A549 (cell line): ENCODE measurements at regions not wholly inside any gene's neighbourhood (a gene's known extent, or its start where the extent isn't known, plus 50 kb on each side); places are given as distances from the start of the nearest gene placed in this dataset.

Experiments used
- ATAC-seq, 2 experiments: fragments of 200-7000 bp in 1 of 2; fragments of >200 bp in 1 of 2; cut with Nextera tagmentation in 1 of 2; cut with Tn5 transposase in 1 of 2; 3 replicates each; pipeline versions ENCODE4 v1.8.0 to v1.9.1; 2018 to 2020; ENCODE audit warnings: mild to moderate bottlenecking in 1 of 2, moderate library complexity in 1 of 2
- CTCF ChIA-PET: fragments of 300-600 bp; sonication (Branson Sonifier 250); formaldehyde crosslinking; extraction: SDS; loops from one replicate; lab custom pipeline; 2021; ENCODE audit warnings: antibody characterized with exemption, inconsistent platforms; lab: Yijun Ruan, JAX
- POLR2A ChIA-PET: fragments of 350-600 bp; formaldehyde crosslinking; extraction: SDS; loops from one replicate; lab custom pipeline; 2021; ENCODE audit warnings: antibody characterized with exemption, inconsistent platforms; lab: Yijun Ruan, JAX
- DNase-seq, 2 experiments: peaks; one replicate each; pipeline versions ENCODE4 v3.0.0 to v3.0.0-alpha.2; 2011 to 2016; ENCODE audit warnings: low read depth in 1 of 2, low spot score in 1 of 2
- FAIRE-seq: peaks from 2 replicates; lab custom pipeline; 2011; peaks lifted over from hg19 to GRCh38; lab: Jason Lieb, UNC
- H3K27ac ChIP-seq, 2 experiments: fragments of >200 bp; sonication (Bioruptor Twin); formaldehyde crosslinking; 3 replicates each; pipeline ENCODE4 v1.5.1; 2016 to 2017
- H3K4me1 ChIP-seq: fragments of >200 bp; sonication (Bioruptor Twin); formaldehyde crosslinking; 3 replicates; pipeline ENCODE4 v1.6.1; 2016
- H3K4me2 ChIP-seq: fragments of >200 bp; sonication (Bioruptor Twin); formaldehyde crosslinking; 3 replicates; pipeline ENCODE4 v1.6.1; 2016
- H3K4me3 ChIP-seq: fragments of >200 bp; sonication (Bioruptor Twin); formaldehyde crosslinking; 3 replicates; pipeline ENCODE4 v1.5.1; 2016
- H3K9me3 ChIP-seq: fragments of >200 bp; sonication (Bioruptor Twin); formaldehyde crosslinking; 3 replicates; pipeline ENCODE4 v1.6.1; 2016
- CBX2 ChIP-seq: fragments of 200-600 bp; sonication (generic); IDR thresholded peaks from 2 replicates; pipeline ENCODE4 v1.6.1; 2016; ENCODE audit warnings: low read depth, mild to moderate bottlenecking, borderline replicate concordance
- CHD2 ChIP-seq: fragments of 150-350 bp; IDR thresholded peaks from 2 replicates; pipeline ENCODE4 v1.6.1; 2014; ENCODE audit warnings: low read length; ENCODE audit not compliant: partially characterized antibody
- EHF ChIP-seq: fragments of 250-450 bp; sonication (Bioruptor Pico); IDR thresholded peaks from 2 replicates; pipeline ENCODE4 v1.5.0; 2020; ENCODE audit warnings: mild to moderate bottlenecking
- EHMT2 ChIP-seq: fragments of 200-600 bp; sonication (generic); IDR thresholded peaks from 2 replicates; pipeline ENCODE4 v1.6.1; 2016; ENCODE audit warnings: antibody characterized with exemption, low read depth, mild to moderate bottlenecking, moderate library complexity
- HMGXB4 ChIP-seq: fragments of 250-450 bp; sonication (Bioruptor Pico); IDR thresholded peaks from 2 replicates; pipeline ENCODE4 v1.5.0; 2021; ENCODE audit warnings: mild to moderate bottlenecking, moderate library complexity, borderline replicate concordance
- JUN ChIP-seq, 2 experiments: fragments of >200 bp; sonication (Bioruptor Twin); formaldehyde crosslinking; IDR thresholded peaks; 2 replicates in 1 of 2; 3 replicates in 1 of 2; pipeline ENCODE4 v1.6.1; 2016 to 2017
- JUNB ChIP-seq: fragments of >200 bp; sonication (Bioruptor Twin); formaldehyde crosslinking; IDR thresholded peaks from 2 replicates; pipeline ENCODE4 v1.6.1; 2016
- MYC ChIP-seq: IDR thresholded peaks from 2 replicates; pipeline ENCODE4 v1.6.1; 2012; ENCODE audit warnings: mild to moderate bottlenecking, inconsistent platforms, low read length, improper control_type of control experiment, borderline replicate concordance
- NFE2L2 ChIP-seq: fragments of 150-350 bp; conservative IDR thresholded peaks from 2 replicates; pipeline ENCODE4 v1.6.1; 2014; ENCODE audit warnings: low read length
- NR3C1 ChIP-seq: fragments of >200 bp; sonication (Bioruptor Twin); formaldehyde crosslinking; IDR thresholded peaks from 3 replicates; pipeline ENCODE4 v1.6.1; 2017
- PBX3 ChIP-seq: IDR thresholded peaks from 2 replicates; pipeline ENCODE4 v1.6.1; 2012
- PHF8 ChIP-seq: fragments of 200-600 bp; sonication (generic); IDR thresholded peaks from 2 replicates; pipeline ENCODE4 v1.6.1; 2016; ENCODE audit warnings: low read depth, mild to moderate bottlenecking, antibody characterized with exemption, moderate library complexity, borderline replicate concordance
- RAD21 ChIP-seq, 2 experiments: fragments of >200 bp in 1 of 2; sonication (Bioruptor Twin) in 1 of 2; formaldehyde crosslinking in 1 of 2; IDR thresholded peaks in 1 of 2; conservative IDR thresholded peaks in 1 of 2; 2 replicates in 1 of 2; 3 replicates in 1 of 2; pipeline ENCODE4 v1.6.1; 2012 to 2018; ENCODE audit warnings: inconsistent platforms in 1 of 2
- REST ChIP-seq: fragments of 200-600 bp; sonication (generic); IDR thresholded peaks from 2 replicates; pipeline ENCODE4 v1.6.1; 2016; ENCODE audit warnings: antibody characterized with exemption, mild to moderate bottlenecking, moderate library complexity
- RFX5 ChIP-seq: fragments of 450-650 bp; IDR thresholded peaks from 2 replicates; pipeline ENCODE4 v1.7.1; 2014; ENCODE audit warnings: antibody characterized with exemption, mild to moderate bottlenecking, moderate library complexity
- SREBF2 ChIP-seq: fragments of 450-650 bp; IDR thresholded peaks from 2 replicates; pipeline ENCODE4 v1.6.1; 2014; ENCODE audit warnings: mild to moderate bottlenecking, moderate library complexity
- TFCP2L1 ChIP-seq: fragments of 250-450 bp; sonication (Bioruptor Pico); IDR thresholded peaks from 2 replicates; pipeline ENCODE4 v1.5.0; 2021; ENCODE audit warnings: mild to moderate bottlenecking
- ZC3H11A ChIP-seq: fragments of 450-650 bp; IDR thresholded peaks from 2 replicates; pipeline ENCODE4 v1.6.1; 2014; ENCODE audit warnings: antibody characterized with exemption, mild to moderate bottlenecking
- ZFP36 ChIP-seq: fragments of 450-650 bp; IDR thresholded peaks from 2 replicates; pipeline ENCODE4 v1.6.1; 2014; ENCODE audit warnings: borderline replicate concordance; ENCODE audit not compliant: partially characterized antibody
- ZSCAN20 ChIP-seq: fragments of 250-450 bp; sonication (Bioruptor Pico); IDR thresholded peaks from 2 replicates; pipeline ENCODE4 v1.8.0; 2022; ENCODE audit warnings: mild to moderate bottlenecking, moderate library complexity
- WGBS: methylation state at CpG from one replicate; pipeline ENCODE4 v1.1.6; 2017; ENCODE audit errors: missing lambda C conversion rate; 5-methylcytosine and 5-hydroxymethylcytosine counted together

GRCh38 chr11:91587131-91587530 lies 637.5 kb upstream of the FAT3 start:
- peaks cover 14% of the 10 kb centered on the region for H3K9me3 ChIP-seq
- CTCF ChIA-PET: interaction anchor here (1.3 to 1.7 kb wide), 2 partner anchors 10 kb away, joined by 3 to 4 read pairs; no protein-coding TSS in a partner anchor
- no peak for FAIRE-seq
- ATAC-seq: no peak
- no peak for DNase-seq
- no peaks in the 10 kb centered on the region for H3K4me1 ChIP-seq
- TF ChIP-seq JUNB (no peak), REST (no peak), RFX5 (no peak)
- H3K4me3 ChIP-seq: no peak overlapping the region
- POLR2A ChIA-PET: no interaction called here
- 88% methylated on average over 3 of the region's 3 CpGs for WGBS
- H3K4me2 ChIP-seq: no peak overlapping the region
- no peak overlapping the region for H3K27ac ChIP-seq

GRCh38 chr11:91585035-91585801 lies 639.4 kb upstream of the FAT3 start:
- Histone ChIP-seq H3K4me3 (no peak overlapping the region), H3K9me3 (peaks cover 3% of the 10 kb centered on the region; the same call in 1 of the 3 replicates), H3K27ac (no peak overlapping the region)
- POLR2A ChIA-PET: no interaction called here
- no peak for FAIRE-seq
- TF ChIP-seq RAD21 (conservative IDR thresholded peaks at IDR 0.05 in 1 of 2, IDR thresholded peaks at IDR 0.05 in 1 of 2) (no peak), NR3C1 (no peak), CHD2 (no peak), TFCP2L1 (CRISPR knock-in tag) (no peak), EHF (CRISPR knock-in tag) (no peak), SREBF2 (no peak), ZC3H11A (no peak), NFE2L2 (no peak), ZSCAN20 (CRISPR knock-in tag) (no peak), EHMT2 (no peak), MYC (no peak), PBX3 (no peak), CBX2 (no peak)
- TF ChIP-seq, all 56 proteins: peak for 0
- CTCF ChIA-PET: interaction anchor here (0.7 kb wide), 1 partner anchor 860 kb away, joined by 3 read pairs; no protein-coding TSS in a partner anchor
- 69% methylated on average over 4 of the region's 4 CpGs for WGBS
- no peak overlapping the region for H3K4me2 ChIP-seq
- no peak for ATAC-seq
- no peaks in the 10 kb centered on the region for H3K4me1 ChIP-seq
- no peak for DNase-seq

GRCh38 chr11:91563176-91563575 lies 661.4 kb upstream of the FAT3 start:
- WGBS: 93% methylated on average over 1 of the region's 1 CpG
- ATAC-seq: no peak
- no peak overlapping the region for H3K4me3 ChIP-seq
- TF ChIP-seq PHF8 (no peak), EHMT2 (no peak), HMGXB4 (CRISPR knock-in tag) (no peak), ZC3H11A (no peak), ZFP36 (no peak), CHD2 (no peak), JUN (IDR thresholded peaks at IDR 0.05) (no peak)
- TF ChIP-seq, all 56 proteins: peak for 0
- POLR2A ChIA-PET: no interaction called here
- FAIRE-seq: no peak
- H3K27ac ChIP-seq: no peak overlapping the region
- H3K4me1 ChIP-seq: no peaks in the 10 kb centered on the region
- no peak overlapping the region for H3K4me2 ChIP-seq
- H3K9me3 ChIP-seq: peaks cover 4% of the 10 kb centered on the region; the same call in 1 of the 3 replicates
- CTCF ChIA-PET: no interaction called here
- DNase-seq: no peak
